Ascending aorta (tissue), 2 donors: ENCODE measurements at regions not wholly inside any gene's neighbourhood (a gene's known extent, or its start where the extent isn't known, plus 50 kb on each side); places are given as distances from the start of the nearest gene placed in this dataset.

Experiments used
- DNase-seq, 2 donors: peaks; one replicate each; pipeline ENCODE4 v3.0.0-alpha.2; 2019; ENCODE audit warnings: low spot score in 2 of 2
- H3K27ac ChIP-seq, 2 donors: fragments of 200-600 bp; sonication (generic); one replicate each; pipeline ENCODE4 v1.5.1; 2016 to 2017; ENCODE audit warnings: mild to moderate bottlenecking in 1 of 2
- H3K27me3 ChIP-seq: fragments of 200-600 bp; sonication (generic); one replicate; pipeline ENCODE4 v1.5.1; 2017
- H3K36me3 ChIP-seq, 2 donors: fragments of 200-600 bp; sonication (generic); one replicate each; pipeline ENCODE4 v1.5.1; 2016
- H3K4me1 ChIP-seq, 2 donors: fragments of 200-600 bp; sonication (generic); one replicate each; pipeline ENCODE4 v1.5.1; 2016 to 2017; ENCODE audit warnings: mild to moderate bottlenecking in 1 of 2
- H3K4me3 ChIP-seq, 2 donors: fragments of 200-600 bp; sonication (generic); one replicate each; pipeline ENCODE4 v1.5.1; 2016 to 2017; ENCODE audit warnings: mild to moderate bottlenecking in 1 of 2
- H3K9me3 ChIP-seq, 2 donors: fragments of 200-600 bp; sonication (generic); one replicate each; pipeline ENCODE4 v1.5.1; 2016
- CTCF ChIP-seq, 3 experiments: fragments of 200-600 bp in 2 of 3; fragments of 450-650 bp in 1 of 3; sonication (generic) in 2 of 3; IDR thresholded peaks; one replicate each; pipeline ENCODE4 v1.5.1; 2016 to 2019; ENCODE audit warnings: antibody characterized with exemption in 3 of 3, mild to moderate bottlenecking in 1 of 3, moderate library complexity in 1 of 3
- intact Hi-C: fragments of 100-400 bp; cut with DNase I; formaldehyde crosslinking; loops from one replicate; pipeline ENCODE4 v1.15.1; 2023

- DNase-seq = no peak
Observed at GRCh38 chr12:90152897-90153624, 444.4 kb upstream of the ATP2B1 start.

GRCh38 chr12:90151491-90152015 lies 442.9 kb upstream of the ATP2B1 start:
- Histone ChIP-seq H3K27ac (no peak overlapping the region), H3K27me3 (no peaks in the 10 kb centered on the region), H3K36me3 (no peaks in the 10 kb centered on the region), H3K9me3 (no peaks in the 10 kb centered on the region), H3K4me3 (no peak overlapping the region), H3K4me1 (no peaks in the 10 kb centered on the region)
- no peak for DNase-seq
- intact Hi-C loops = no loop called here
- no peak for TF ChIP-seq CTCF (IDR thresholded peaks at IDR 0.05)

More at GRCh38 chr12:90152897-90153624, 444.4 kb upstream of the ATP2B1 start:
- Histone ChIP-seq H3K4me1 (no peaks in the 10 kb centered on the region), H3K4me3 (no peak overlapping the region), H3K27ac (no peak overlapping the region), H3K36me3 (no peaks in the 10 kb centered on the region), H3K27me3 (no peaks in the 10 kb centered on the region), H3K9me3 (no peaks in the 10 kb centered on the region)
- intact Hi-C loops = no loop called here
- TF ChIP-seq CTCF (IDR thresholded peaks at IDR 0.05) = no peak

GRCh38 chr12:90149453-90149852 lies 440.8 kb upstream of the ATP2B1 start:
- Histone ChIP-seq H3K27me3 (no peaks in the 10 kb centered on the region), H3K9me3 (no peaks in the 10 kb centered on the region), H3K4me3 (no peak overlapping the region), H3K36me3 (no peaks in the 10 kb centered on the region), H3K27ac (no peak overlapping the region), H3K4me1 (no peaks in the 10 kb centered on the region)
- TF ChIP-seq CTCF (IDR thresholded peaks at IDR 0.05) = no peak
- no peak for DNase-seq
- intact Hi-C loops = no loop called here

- H3K9me3 ChIP-seq = no peaks in the 10 kb centered on the region
- intact Hi-C loops = no loop called here
- no peak overlapping the region for H3K27ac ChIP-seq
- TF ChIP-seq CTCF (IDR thresholded peaks at IDR 0.05) = no peak
- DNase-seq = no peak
- no peaks in the 10 kb centered on the region for H3K36me3 ChIP-seq
- no peak overlapping the region for H3K4me3 ChIP-seq
- H3K4me1 ChIP-seq = no peaks in the 10 kb centered on the region
- H3K27me3 ChIP-seq = no peaks in the 10 kb centered on the region
Observed at GRCh38 chr12:90129366-90130030, 420.9 kb upstream of the ATP2B1 start.

- no peak overlapping the region for H3K27ac ChIP-seq
- no peaks in the 10 kb centered on the region for H3K36me3 ChIP-seq
- no peaks in the 10 kb centered on the region for H3K4me1 ChIP-seq
- no peak for TF ChIP-seq CTCF (IDR thresholded peaks at IDR 0.05)
- intact Hi-C loops = no loop called here
- no peak overlapping the region for H3K4me3 ChIP-seq
- no peak for DNase-seq
- H3K27me3 ChIP-seq = no peaks in the 10 kb centered on the region
- H3K9me3 ChIP-seq = no peaks in the 10 kb centered on the region
Observed at GRCh38 chr12:90128526-90128925, 419.9 kb upstream of the ATP2B1 start.
